Osteocyte (in vitro differentiated cells): ENCODE measurements at regions not wholly inside any gene's neighbourhood (a gene's known extent, or its start where the extent isn't known, plus 50 kb on each side); places are given as distances from the start of the nearest gene placed in this dataset.

Experiments
- DNase-seq: peaks from one replicate; pipeline ENCODE4 v3.0.0; 2021; ENCODE audit warnings: mixed read lengths; ENCODE audit not compliant: unreplicated experiment; ENCODE audit errors: extremely low spot score
- H3K27ac Mint-ChIP-seq: one replicate; pipeline ENCODE4 v1.8.0; 2021; ENCODE audit warnings: mild to moderate bottlenecking, mixed read lengths; ENCODE audit not compliant: unreplicated experiment
- H3K27me3 Mint-ChIP-seq: one replicate; pipeline ENCODE4 v1.8.0; 2021; ENCODE audit warnings: mixed read lengths; ENCODE audit not compliant: unreplicated experiment
- H3K36me3 Mint-ChIP-seq: one replicate; pipeline ENCODE4 v1.8.0; 2021; ENCODE audit warnings: mixed read lengths; ENCODE audit not compliant: unreplicated experiment
- H3K4me1 Mint-ChIP-seq: one replicate; pipeline ENCODE4 v1.8.0; 2021; ENCODE audit warnings: mixed read lengths; ENCODE audit not compliant: unreplicated experiment
- H3K4me3 Mint-ChIP-seq: one replicate; pipeline ENCODE4 v1.8.0; 2021; ENCODE audit warnings: mild to moderate bottlenecking, moderate library complexity, mixed read lengths; ENCODE audit not compliant: unreplicated experiment
- H3K9me3 Mint-ChIP-seq: one replicate; pipeline ENCODE4 v1.8.0; 2021; ENCODE audit warnings: mixed read lengths; ENCODE audit not compliant: unreplicated experiment
- TF ChIP-seq, protein P1 (sequence below): fragments of 200-600 bp; sonication (generic); IDR thresholded peaks from 2 replicates; pipeline ENCODE4 v1.5.0; 2021; ENCODE audit warnings: antibody characterized with exemption, mild to moderate bottlenecking, moderate library complexity

DNA sequence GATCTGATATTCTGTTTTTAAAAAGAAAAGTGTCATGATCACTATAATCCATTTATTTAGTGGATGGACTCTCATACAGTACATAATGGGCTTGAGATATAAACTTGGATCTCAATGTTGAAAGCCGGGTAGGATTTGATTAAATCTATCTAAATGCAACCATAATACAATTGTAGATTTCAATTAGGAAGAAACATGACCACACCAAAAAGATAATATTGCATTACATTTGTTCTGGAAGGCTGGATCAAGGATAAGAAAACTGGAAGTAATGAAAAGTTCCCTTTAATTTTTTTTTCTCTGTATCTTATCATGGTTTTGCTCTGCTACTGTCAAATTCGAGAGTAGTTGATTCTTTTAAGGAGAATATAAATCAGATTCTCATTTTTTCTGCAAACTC, 51.3 kb upstream of the UFL1 start:
- no peak overlapping the region for H3K4me3 Mint-ChIP-seq
- TF ChIP-seq, protein P1, sequence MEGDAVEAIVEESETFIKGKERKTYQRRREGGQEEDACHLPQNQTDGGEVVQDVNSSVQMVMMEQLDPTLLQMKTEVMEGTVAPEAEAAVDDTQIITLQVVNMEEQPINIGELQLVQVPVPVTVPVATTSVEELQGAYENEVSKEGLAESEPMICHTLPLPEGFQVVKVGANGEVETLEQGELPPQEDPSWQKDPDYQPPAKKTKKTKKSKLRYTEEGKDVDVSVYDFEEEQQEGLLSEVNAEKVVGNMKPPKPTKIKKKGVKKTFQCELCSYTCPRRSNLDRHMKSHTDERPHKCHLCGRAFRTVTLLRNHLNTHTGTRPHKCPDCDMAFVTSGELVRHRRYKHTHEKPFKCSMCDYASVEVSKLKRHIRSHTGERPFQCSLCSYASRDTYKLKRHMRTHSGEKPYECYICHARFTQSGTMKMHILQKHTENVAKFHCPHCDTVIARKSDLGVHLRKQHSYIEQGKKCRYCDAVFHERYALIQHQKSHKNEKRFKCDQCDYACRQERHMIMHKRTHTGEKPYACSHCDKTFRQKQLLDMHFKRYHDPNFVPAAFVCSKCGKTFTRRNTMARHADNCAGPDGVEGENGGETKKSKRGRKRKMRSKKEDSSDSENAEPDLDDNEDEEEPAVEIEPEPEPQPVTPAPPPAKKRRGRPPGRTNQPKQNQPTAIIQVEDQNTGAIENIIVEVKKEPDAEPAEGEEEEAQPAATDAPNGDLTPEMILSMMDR: no peak
- H3K9me3 Mint-ChIP-seq: no peaks in the 10 kb centered on the region
- H3K36me3 Mint-ChIP-seq: no peaks in the 10 kb centered on the region
- H3K27ac Mint-ChIP-seq: no peak overlapping the region
- H3K27me3 Mint-ChIP-seq: peaks cover 6% of the 10 kb centered on the region
- DNase-seq: no peak
- H3K4me1 Mint-ChIP-seq: no peaks in the 10 kb centered on the region
